Astrocyte (in vitro differentiated cells and primary cell): ENCODE measurements at regions not wholly inside any gene's neighbourhood (a gene's known extent, or its start where the extent isn't known, plus 50 kb on each side); places are given as distances from the start of the nearest gene placed in this dataset.

Source experiments
- DNase-seq: peaks from one replicate; pipeline ENCODE4 v3.0.0-alpha.2; 2010; ENCODE audit warnings: low read depth
- FAIRE-seq: peaks from 2 replicates; lab custom pipeline; 2011; peaks lifted over from hg19 to GRCh38; lab: Jason Lieb, UNC
- H2AFZ ChIP-seq: 2 replicates; pipeline ENCODE4 v1.6.0; 2012; ENCODE audit warnings: low read depth, low read length, inconsistent platforms
- H3K27ac ChIP-seq: 2 replicates; pipeline ENCODE4 v1.5.1; 2011; ENCODE audit warnings: low read depth, low read length, inconsistent platforms
- H3K27me3 ChIP-seq: 2 replicates; pipeline ENCODE4 v1.6.0; 2011; ENCODE audit warnings: low read length, inconsistent platforms; ENCODE audit not compliant: insufficient read depth
- H3K36me3 ChIP-seq: 2 replicates; pipeline ENCODE4 v1.5.1; 2011; ENCODE audit warnings: low read length, inconsistent platforms; ENCODE audit not compliant: insufficient read depth
- H3K4me1 ChIP-seq: 2 replicates; pipeline ENCODE4 v1.5.1; 2011; ENCODE audit warnings: low read length, inconsistent platforms; ENCODE audit not compliant: insufficient read depth
- H3K4me2 ChIP-seq: 2 replicates; pipeline ENCODE4 v1.6.0; 2012; ENCODE audit warnings: low read length, inconsistent platforms
- H3K4me3 ChIP-seq: 2 replicates; pipeline ENCODE4 v1.5.1; 2011; ENCODE audit warnings: low read depth, mild to moderate bottlenecking, low read length, inconsistent platforms; ENCODE audit not compliant: insufficient read depth
- H3K79me2 ChIP-seq: 2 replicates; pipeline ENCODE4 v1.6.0; 2012; ENCODE audit warnings: mild to moderate bottlenecking, low read length, inconsistent platforms; ENCODE audit not compliant: insufficient read depth
- H3K9ac ChIP-seq: 2 replicates; pipeline ENCODE4 v1.6.0; 2012; ENCODE audit warnings: mild to moderate bottlenecking, low read length, inconsistent platforms
- H3K9me3 ChIP-seq: 2 replicates; pipeline ENCODE4 v1.5.1; 2012; ENCODE audit warnings: low read depth, mild to moderate bottlenecking, low read length, inconsistent platforms; ENCODE audit not compliant: insufficient read depth
- H4K20me1 ChIP-seq: 2 replicates; pipeline ENCODE4 v1.6.0; 2012; ENCODE audit warnings: low read length, inconsistent platforms; ENCODE audit not compliant: insufficient read depth
- H3K27ac Mint-ChIP-seq: one replicate; pipeline ENCODE4 v1.8.0; 2021; ENCODE audit warnings: mild to moderate bottlenecking, mixed read lengths; ENCODE audit not compliant: unreplicated experiment
- H3K27me3 Mint-ChIP-seq: one replicate; pipeline ENCODE4 v1.8.0; 2021; ENCODE audit warnings: low read depth, mixed read lengths; ENCODE audit not compliant: unreplicated experiment
- H3K36me3 Mint-ChIP-seq: one replicate; pipeline ENCODE4 v1.8.0; 2021; ENCODE audit warnings: low read depth, mixed read lengths; ENCODE audit not compliant: unreplicated experiment
- H3K4me1 Mint-ChIP-seq: one replicate; pipeline ENCODE4 v1.8.0; 2021; ENCODE audit warnings: low read depth, mixed read lengths; ENCODE audit not compliant: unreplicated experiment
- H3K4me3 Mint-ChIP-seq: one replicate; pipeline ENCODE4 v1.8.0; 2021; ENCODE audit warnings: mild to moderate bottlenecking, moderate library complexity, mixed read lengths; ENCODE audit not compliant: unreplicated experiment
- H3K9me3 Mint-ChIP-seq: one replicate; pipeline ENCODE4 v1.8.0; 2021; ENCODE audit warnings: mild to moderate bottlenecking, mixed read lengths; ENCODE audit not compliant: unreplicated experiment
- CTCF ChIP-seq: IDR thresholded peaks from 2 replicates; pipeline ENCODE4 v1.5.1; 2011; ENCODE audit warnings: low read depth, mild to moderate bottlenecking, inconsistent platforms, low read length, moderate library complexity; ENCODE audit not compliant: insufficient read depth
- EZH2 ChIP-seq: IDR thresholded peaks from 2 replicates; pipeline ENCODE4 v1.6.1; 2012; ENCODE audit warnings: mild to moderate bottlenecking, low read length, inconsistent platforms; ENCODE audit not compliant: insufficient read depth

DNA sequence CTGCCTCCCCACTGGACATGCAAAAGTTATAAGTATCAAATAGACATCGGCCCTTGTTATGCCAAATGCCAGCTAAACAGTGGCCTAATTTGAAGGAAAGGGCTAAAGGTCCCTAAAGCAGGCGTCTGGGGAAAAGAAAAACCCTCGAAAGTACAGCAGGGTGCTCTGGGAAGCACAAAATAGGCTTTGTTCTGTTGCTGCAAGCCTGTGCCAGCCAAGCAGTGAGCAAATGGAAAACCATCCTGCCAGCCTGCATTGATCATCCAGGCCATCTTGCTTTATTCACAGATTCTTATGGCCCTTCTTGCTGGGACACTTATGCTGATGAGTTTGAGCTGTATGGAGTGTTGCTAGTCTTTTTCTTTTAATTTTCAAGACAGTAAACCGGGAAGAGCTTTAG, 62.2 kb upstream of the PLEKHG1 start:
- Mint-ChIP-seq H3K27me3 (peaks cover 2% of the 10 kb centered on the region), H3K9me3 (peaks cover 7% of the 10 kb centered on the region), H3K27ac (no peak overlapping the region), H3K36me3 (no peaks in the 10 kb centered on the region), H3K4me1 (peaks cover 9% of the 10 kb centered on the region), H3K4me3 (no peak overlapping the region)
- DNase-seq (no peak), FAIRE-seq (no peak)
- Histone ChIP-seq H2AFZ (no peak overlapping the region), H3K27me3 (peaks cover 13% of the 10 kb centered on the region), H3K27ac (no peak overlapping the region), H3K36me3 (no peaks in the 10 kb centered on the region), H3K79me2 (no peaks in the 10 kb centered on the region), H3K4me1 (no peaks in the 10 kb centered on the region), H3K4me2 (no peak overlapping the region), H4K20me1 (no peaks in the 10 kb centered on the region), H3K9ac (no peak overlapping the region), H3K9me3 (no peaks in the 10 kb centered on the region), H3K4me3 (no peak overlapping the region)
- no peak for TF ChIP-seq EZH2
- TF ChIP-seq CTCF = no peak

- Mint-ChIP-seq H3K27ac (no peak overlapping the region), H3K36me3 (no peaks in the 10 kb centered on the region), H3K4me3 (no peak overlapping the region), H3K27me3 (peaks cover 2% of the 10 kb centered on the region), H3K4me1 (peaks cover 9% of the 10 kb centered on the region), H3K9me3 (peaks cover 7% of the 10 kb centered on the region)
- no peaks in the 10 kb centered on the region for H3K4me1 ChIP-seq
- no peaks in the 10 kb centered on the region for H3K36me3 ChIP-seq
- H3K4me2 ChIP-seq = no peak overlapping the region
- no peak overlapping the region for H3K27ac ChIP-seq
- FAIRE-seq (no peak), DNase-seq (no peak)
- no peak overlapping the region for H2AFZ ChIP-seq
- H3K4me3 ChIP-seq = no peak overlapping the region
- no peak overlapping the region for H3K9ac ChIP-seq
- H3K9me3 ChIP-seq = no peaks in the 10 kb centered on the region
- TF ChIP-seq EZH2 (no peak), CTCF (no peak)
- peaks cover 15% of the 10 kb centered on the region for H3K27me3 ChIP-seq
- H3K79me2 ChIP-seq = no peaks in the 10 kb centered on the region
- H4K20me1 ChIP-seq = no peaks in the 10 kb centered on the region
Observed at GRCh38 chr6:150537893-150538292, 61.8 kb upstream of the PLEKHG1 start.

DNA sequence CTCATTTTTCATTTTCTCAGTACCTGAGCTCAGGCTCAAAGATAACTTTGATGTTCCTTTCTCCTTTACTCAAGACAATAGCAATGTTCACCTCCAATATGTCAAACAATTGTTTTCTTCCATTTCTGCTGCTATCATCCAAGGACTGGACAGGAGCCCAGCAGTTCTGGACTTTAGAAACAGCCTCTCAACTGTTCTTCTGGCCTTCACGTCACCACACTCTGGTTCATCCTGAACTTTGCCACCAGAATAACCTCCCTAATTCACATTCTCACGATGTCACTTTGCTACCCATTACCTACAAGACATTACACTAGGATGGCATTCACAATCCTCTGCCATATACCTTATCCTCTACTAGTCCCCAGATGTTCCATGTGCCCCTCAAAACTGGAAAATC, 60.6 kb upstream of the PLEKHG1 start:
- no peaks in the 10 kb centered on the region for H3K4me1 ChIP-seq
- FAIRE-seq = no peak
- H3K9ac ChIP-seq = no peak overlapping the region
- Mint-ChIP-seq H3K36me3 (no peaks in the 10 kb centered on the region), H3K4me3 (no peak overlapping the region), H3K4me1 (peaks cover 9% of the 10 kb centered on the region), H3K27me3 (peaks cover 2% of the 10 kb centered on the region), H3K9me3 (peaks cover 7% of the 10 kb centered on the region), H3K27ac (no peak overlapping the region)
- no peaks in the 10 kb centered on the region for H3K79me2 ChIP-seq
- peaks cover 15% of the 10 kb centered on the region for H3K27me3 ChIP-seq
- no peak overlapping the region for H3K27ac ChIP-seq
- no peak for DNase-seq
- H4K20me1 ChIP-seq = no peaks in the 10 kb centered on the region
- H3K4me3 ChIP-seq = no peak overlapping the region
- H3K9me3 ChIP-seq = no peaks in the 10 kb centered on the region
- TF ChIP-seq EZH2 (no peak), CTCF (no peak)
- H2AFZ ChIP-seq = no peak overlapping the region
- H3K4me2 ChIP-seq = no peak overlapping the region
- H3K36me3 ChIP-seq = no peaks in the 10 kb centered on the region
